IMR-90 (cell line): ENCODE measurements at regions not wholly inside any gene's neighbourhood (a gene's known extent, or its start where the extent isn't known, plus 50 kb on each side); places are given as distances from the start of the nearest gene placed in this dataset.

Experiments
- ATAC-seq: fragments of 200-7000 bp; cut with Tn5 transposase; 2 replicates; pipeline ENCODE4 v1.9.1; 2020; ENCODE audit warnings: low read depth, mild to moderate bottlenecking, moderate library complexity
- BruUV-seq: library from RNA; stranded (reverse); fragments of 400-500 nt; replicated peaks from 2 replicates; lab custom pipeline; 2021; lab: Mats Ljungman, UMichigan
- CTCF ChIA-PET: fragments of 300-600 bp; formaldehyde crosslinking; extraction: SDS; loops from one replicate; lab custom pipeline; 2021; ENCODE audit warnings: antibody characterized with exemption; lab: Yijun Ruan, JAX
- POLR2A ChIA-PET: fragments of 300-600 bp; sonication (Branson Sonifier 250); formaldehyde crosslinking; loops from one replicate; lab custom pipeline; 2022; ENCODE audit warnings: antibody characterized with exemption; ENCODE audit not compliant: unreplicated experiment; lab: Charles Lee
- DNase-seq: peaks from one replicate; pipeline ENCODE4 v3.0.0; 2013
- H2AFZ ChIP-seq: replicated peaks from 2 replicates; pipeline ENCODE3; 2013; ENCODE audit warnings: low read length, mild to moderate bottlenecking; ENCODE audit not compliant: poor library complexity
- H2AK5ac ChIP-seq: 2 replicates; pipeline ENCODE4 v1.6.1; 2013; ENCODE audit warnings: low read depth, low read length, inconsistent platforms
- H2AK9ac ChIP-seq: replicated peaks from 2 replicates; pipeline ENCODE3; 2013; ENCODE audit warnings: mild to moderate bottlenecking, low read depth, low read length, moderate library complexity; ENCODE audit not compliant: poor library complexity
- H2BK120ac ChIP-seq: 2 replicates; pipeline ENCODE4 v1.6.1; 2013; ENCODE audit warnings: low read depth, low read length, inconsistent platforms
- H2BK15ac ChIP-seq: 3 replicates; pipeline ENCODE4 v1.6.1; 2013; ENCODE audit warnings: low read depth, low read length, inconsistent platforms
- H2BK20ac ChIP-seq: 2 replicates; pipeline ENCODE4 v1.6.1; 2013; ENCODE audit warnings: low read depth, mild to moderate bottlenecking, inconsistent platforms, low read length, moderate library complexity
- H2BK5ac ChIP-seq: 2 replicates; pipeline ENCODE4 v1.6.1; 2013; ENCODE audit warnings: mild to moderate bottlenecking, low read depth, low read length, inconsistent platforms; ENCODE audit not compliant: poor library complexity, severe bottlenecking
- H3K14ac ChIP-seq: replicated peaks from 2 replicates; pipeline ENCODE4 v1.6.1; 2013; ENCODE audit warnings: low read depth, low read length, inconsistent platforms
- H3K18ac ChIP-seq: 2 replicates; pipeline ENCODE4 v1.6.1; 2013; ENCODE audit warnings: low read depth, low read length, control low read depth
- H3K23ac ChIP-seq: 2 replicates; pipeline ENCODE4 v1.6.1; 2013; ENCODE audit warnings: low read depth, low read length, inconsistent platforms
- H3K27ac ChIP-seq: 2 replicates; pipeline ENCODE4 v1.5.1; 2013; ENCODE audit warnings: mild to moderate bottlenecking, control low read depth, low read length; ENCODE audit not compliant: insufficient read depth
- H3K27me3 ChIP-seq: 2 replicates; pipeline ENCODE4 v1.6.1; 2013; ENCODE audit warnings: low read length; ENCODE audit not compliant: control insufficient read depth, insufficient read depth
- H3K36me3 ChIP-seq: 2 replicates; pipeline ENCODE4 v1.6.1; 2013; ENCODE audit warnings: low read length, mixed read lengths; ENCODE audit not compliant: control insufficient read depth, insufficient read depth
- H3K4ac ChIP-seq: 2 replicates; pipeline ENCODE4 v1.6.1; 2013; ENCODE audit warnings: low read depth, low read length, inconsistent platforms
- H3K4me1 ChIP-seq: 2 replicates; pipeline ENCODE4 v1.6.1; 2013; ENCODE audit warnings: low read length, mixed read lengths; ENCODE audit not compliant: control insufficient read depth, insufficient read depth
- H3K4me2 ChIP-seq: 2 replicates; pipeline ENCODE4 v1.6.1; 2013; ENCODE audit warnings: low read depth, mild to moderate bottlenecking, control low read depth, low read length, moderate library complexity
- H3K4me3 ChIP-seq: 2 replicates; pipeline ENCODE4 v1.5.1; 2013; ENCODE audit warnings: low read depth, mild to moderate bottlenecking, control low read depth, low read length, moderate library complexity; ENCODE audit not compliant: insufficient read depth
- H3K56ac ChIP-seq: 2 replicates; pipeline ENCODE4 v1.6.1; 2013; ENCODE audit warnings: low read length, inconsistent platforms; ENCODE audit not compliant: insufficient read depth; ENCODE audit errors: extremely low read depth
- H3K79me1 ChIP-seq, 2 experiments: 2 replicates each; pipeline ENCODE4 v1.6.1; 2013; ENCODE audit warnings: low read length in 2 of 2, inconsistent platforms in 1 of 2, low read depth in 1 of 2
- H3K9ac ChIP-seq: 2 replicates; pipeline ENCODE4 v1.6.1; 2013; ENCODE audit warnings: low read depth, low read length, control low read depth
- H3K9me1 ChIP-seq: 2 replicates; pipeline ENCODE4 v1.6.1; 2013; ENCODE audit warnings: low read length, inconsistent platforms; ENCODE audit not compliant: insufficient read depth
- H3K9me3 ChIP-seq: 2 replicates; pipeline ENCODE4 v1.6.1; 2013; ENCODE audit warnings: low read length; ENCODE audit not compliant: control insufficient read depth, insufficient read depth
- H4K20me1 ChIP-seq: 2 replicates; pipeline ENCODE4 v1.6.1; 2013; ENCODE audit warnings: low read length, inconsistent platforms; ENCODE audit not compliant: insufficient read depth
- H4K5ac ChIP-seq: 2 replicates; pipeline ENCODE4 v1.6.1; 2013; ENCODE audit warnings: mild to moderate bottlenecking, low read depth, low read length, control low read depth
- H4K8ac ChIP-seq, 2 experiments: 2 replicates each; pipeline ENCODE4 v1.6.1; 2013; ENCODE audit warnings: low read depth in 2 of 2, low read length in 2 of 2, control low read depth in 1 of 2, inconsistent platforms in 1 of 2
- H4K91ac ChIP-seq: 2 replicates; pipeline ENCODE4 v1.6.1; 2013; ENCODE audit warnings: low read depth, low read length, inconsistent platforms; ENCODE audit not compliant: insufficient read depth
- BHLHE40 ChIP-seq: fragments of 150-350 bp; IDR thresholded peaks from 2 replicates; pipeline ENCODE4 v1.6.1; 2016; ENCODE audit warnings: mild to moderate bottlenecking, low read depth, low read length
- MAFK ChIP-seq: IDR thresholded peaks from 2 replicates; pipeline ENCODE4 v1.6.1; 2012; ENCODE audit warnings: low read depth, low read length, improper control_type of control experiment
- MAZ ChIP-seq: IDR thresholded peaks from 2 replicates; pipeline ENCODE4 v1.6.1; 2012; ENCODE audit warnings: low read depth, mild to moderate bottlenecking, low read length, improper control_type of control experiment, moderate library complexity, borderline replicate concordance
- NFE2L2 ChIP-seq: fragments of 150-350 bp; IDR thresholded peaks from 2 replicates; pipeline ENCODE4 v1.6.1; 2016; ENCODE audit warnings: low read depth, mild to moderate bottlenecking, low read length
- POLR2A ChIP-seq: IDR thresholded peaks from 2 replicates; pipeline ENCODE4 v1.6.1; 2012; ENCODE audit warnings: mild to moderate bottlenecking, low read depth, low read length
- RAD21 ChIP-seq: IDR thresholded peaks from 2 replicates; pipeline ENCODE4 v1.6.1; 2012; ENCODE audit warnings: low read length, improper control_type of control experiment
- RCOR1 ChIP-seq: IDR thresholded peaks from 2 replicates; pipeline ENCODE4 v1.6.1; 2012; ENCODE audit warnings: mild to moderate bottlenecking, low read length, improper control_type of control experiment; ENCODE audit not compliant: insufficient replicate concordance
- USF2 ChIP-seq: fragments of 150-350 bp; IDR thresholded peaks from 2 replicates; pipeline ENCODE4 v1.6.1; 2017; ENCODE audit warnings: mild to moderate bottlenecking, antibody characterized with exemption, low read length, low read depth
- WGBS, 2 experiments: methylation state at CpG; one replicate each; pipeline versions ENCODE4 v1.1.5 to v1.1.7; 2013; ENCODE audit warnings: missing lambda C conversion rate in 2 of 2; ENCODE audit not compliant: insufficient read length in 1 of 2; ENCODE audit errors: extremely low coverage in 2 of 2; 5-methylcytosine and 5-hydroxymethylcytosine counted together
- dilution Hi-C: fragments of 300-500 bp; cut with HindIII; formaldehyde crosslinking; loops from one replicate; pipeline ENCODE4 v1.14.3; 2018; ENCODE audit warnings: low sequenced_read_pairs; ENCODE audit not compliant: unreplicated experiment
- in situ Hi-C: fragments of 300-500 bp; cut with MboI; formaldehyde crosslinking; loops from 3 replicates; pipeline ENCODE4 v1.14.3; 2019; ENCODE audit warnings: low sequenced_read_pairs, inconsistent platforms, mixed read lengths
- intact Hi-C: fragments of 100-400 bp; cut with micrococcal nuclease; formaldehyde crosslinking; loops from 2 replicates; pipeline ENCODE4 v1.10.0; 2022
- TF ChIP-seq, protein P1 (sequence below): fragments of 150-350 bp; IDR thresholded peaks from 2 replicates; pipeline ENCODE4 v1.6.1; 2016; ENCODE audit warnings: low read depth, mild to moderate bottlenecking, low read length, moderate library complexity, borderline replicate concordance

DNA sequence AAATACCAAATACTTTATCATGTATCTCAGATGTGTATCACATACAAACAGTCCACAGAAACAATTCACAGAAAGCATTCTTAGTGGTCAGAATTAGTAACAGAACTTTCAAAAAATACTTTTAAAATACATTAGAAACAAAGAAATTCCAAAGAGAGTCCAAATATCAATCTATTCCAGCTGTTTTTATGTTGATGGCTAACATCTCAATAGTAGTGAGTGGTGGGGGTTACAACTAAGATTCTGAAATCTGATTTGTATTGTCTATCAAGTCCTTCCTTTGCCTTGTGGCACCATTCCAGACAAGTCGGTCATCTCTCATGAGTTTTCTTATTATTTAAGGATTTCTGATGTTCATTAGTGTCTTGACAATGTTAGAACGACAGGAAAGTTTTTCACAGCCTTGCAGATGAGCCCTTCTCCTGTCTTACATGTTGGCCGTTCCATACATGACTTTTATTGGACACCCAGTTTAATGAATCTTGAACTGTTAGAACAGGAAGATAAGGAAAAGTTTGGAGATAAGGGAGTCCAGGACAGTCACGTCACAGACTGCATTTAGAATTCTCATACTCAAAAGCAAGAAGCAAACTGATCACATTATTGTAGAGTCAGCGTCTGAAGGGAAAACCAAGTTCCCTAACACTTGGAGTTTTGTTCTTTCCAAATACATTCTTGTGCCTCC is 410.3 kb downstream of the PID1 start:
- no TSS peak for BruUV-seq
- Histone ChIP-seq H3K14ac (no peak overlapping the region), H3K4ac (no peak overlapping the region), H2BK15ac (no peak overlapping the region), H2AK5ac (no peak overlapping the region), H3K27me3 (no peaks in the 10 kb centered on the region), H3K18ac (no peak overlapping the region), H3K79me1 (no peaks in the 10 kb centered on the region), H4K91ac (no peak overlapping the region), H3K56ac (no peak overlapping the region), H4K5ac (no peak overlapping the region), H2AFZ (no peak overlapping the region), H3K4me3 (no peak overlapping the region), H3K9ac (no peak overlapping the region), H3K9me1 (no peaks in the 10 kb centered on the region), H3K9me3 (no peaks in the 10 kb centered on the region), H2BK120ac (no peak overlapping the region), H2AK9ac (no peak overlapping the region), H3K27ac (no peak overlapping the region), H3K4me2 (no peak overlapping the region), H3K36me3 (no peaks in the 10 kb centered on the region), H2BK5ac (no peak overlapping the region), H4K20me1 (no peaks in the 10 kb centered on the region), H4K8ac (no peak overlapping the region), H3K23ac (no peak overlapping the region), H3K4me1 (no peaks in the 10 kb centered on the region), H2BK20ac (no peak overlapping the region)
- intact Hi-C loops (no loop called here), dilution Hi-C loops (no loop called here), in situ Hi-C loops (no loop called here)
- no CpG with 5 or more reads among the region's 5 CpGs for WGBS, 2 experiments
- no peak for DNase-seq
- no peak for TF ChIP-seq NFE2L2
- no peak for TF ChIP-seq MAFK
- no peak for TF ChIP-seq MAZ
- TF ChIP-seq RAD21 = no peak
- TF ChIP-seq, protein P1, sequence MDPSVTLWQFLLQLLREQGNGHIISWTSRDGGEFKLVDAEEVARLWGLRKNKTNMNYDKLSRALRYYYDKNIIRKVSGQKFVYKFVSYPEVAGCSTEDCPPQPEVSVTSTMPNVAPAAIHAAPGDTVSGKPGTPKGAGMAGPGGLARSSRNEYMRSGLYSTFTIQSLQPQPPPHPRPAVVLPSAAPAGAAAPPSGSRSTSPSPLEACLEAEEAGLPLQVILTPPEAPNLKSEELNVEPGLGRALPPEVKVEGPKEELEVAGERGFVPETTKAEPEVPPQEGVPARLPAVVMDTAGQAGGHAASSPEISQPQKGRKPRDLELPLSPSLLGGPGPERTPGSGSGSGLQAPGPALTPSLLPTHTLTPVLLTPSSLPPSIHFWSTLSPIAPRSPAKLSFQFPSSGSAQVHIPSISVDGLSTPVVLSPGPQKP = no peak
- TF ChIP-seq RCOR1 = no peak
- no peak for TF ChIP-seq BHLHE40
- no peak for TF ChIP-seq POLR2A
- no peak for TF ChIP-seq USF2
- CTCF ChIA-PET = no interaction called here
- POLR2A ChIA-PET = no interaction called here
- ATAC-seq = no peak
